Kidney epithelial cell (primary cell): ENCODE measurements at regions not wholly inside any gene's neighbourhood (a gene's known extent, or its start where the extent isn't known, plus 50 kb on each side); places are given as distances from the start of the nearest gene placed in this dataset.

Experiments
- DNase-seq: peaks from one replicate; pipeline ENCODE4 v3.0.0-alpha.2; 2010; ENCODE audit warnings: low read depth
- H3K27me3 ChIP-seq: 2 replicates; pipeline ENCODE4 v1.6.0; 2011; ENCODE audit warnings: low read length; ENCODE audit not compliant: control insufficient read depth, insufficient read depth
- H3K36me3 ChIP-seq: 2 replicates; pipeline ENCODE4 v1.5.1; 2011; ENCODE audit warnings: low read length; ENCODE audit not compliant: control insufficient read depth, insufficient read depth
- H3K4me3 ChIP-seq: 2 replicates; pipeline ENCODE4 v1.5.1; 2011; ENCODE audit warnings: low read depth, mild to moderate bottlenecking, control low read depth, low read length
- TF ChIP-seq, protein P1 (sequence below): IDR thresholded peaks from 2 replicates; pipeline ENCODE4 v1.5.1; 2011; ENCODE audit warnings: mild to moderate bottlenecking, moderate library complexity, low read length, control low read depth, inconsistent platforms; ENCODE audit not compliant: insufficient read depth, poor library complexity, severe bottlenecking

DNA sequence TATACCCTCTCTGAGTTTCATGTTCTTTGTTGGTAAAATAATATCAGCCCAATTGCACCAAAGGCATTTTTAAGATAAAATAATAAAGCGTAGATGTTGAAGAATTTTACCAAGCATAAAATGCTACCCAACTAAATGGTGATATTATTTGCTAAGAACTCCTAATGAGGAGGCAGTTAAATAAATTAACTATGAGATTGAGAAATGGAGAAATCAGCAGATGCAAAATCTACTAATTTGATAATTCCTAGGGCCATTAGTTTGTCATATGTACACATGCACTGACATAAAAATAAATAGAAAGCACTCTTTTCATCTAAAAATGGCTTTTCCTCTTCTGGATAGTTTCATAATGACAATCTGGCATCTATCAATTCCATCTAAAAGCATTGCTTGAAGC lies 681.5 kb upstream of the FAM98A start:
- no peak for DNase-seq
- no peak overlapping the region for H3K4me3 ChIP-seq
- TF ChIP-seq, protein P1, sequence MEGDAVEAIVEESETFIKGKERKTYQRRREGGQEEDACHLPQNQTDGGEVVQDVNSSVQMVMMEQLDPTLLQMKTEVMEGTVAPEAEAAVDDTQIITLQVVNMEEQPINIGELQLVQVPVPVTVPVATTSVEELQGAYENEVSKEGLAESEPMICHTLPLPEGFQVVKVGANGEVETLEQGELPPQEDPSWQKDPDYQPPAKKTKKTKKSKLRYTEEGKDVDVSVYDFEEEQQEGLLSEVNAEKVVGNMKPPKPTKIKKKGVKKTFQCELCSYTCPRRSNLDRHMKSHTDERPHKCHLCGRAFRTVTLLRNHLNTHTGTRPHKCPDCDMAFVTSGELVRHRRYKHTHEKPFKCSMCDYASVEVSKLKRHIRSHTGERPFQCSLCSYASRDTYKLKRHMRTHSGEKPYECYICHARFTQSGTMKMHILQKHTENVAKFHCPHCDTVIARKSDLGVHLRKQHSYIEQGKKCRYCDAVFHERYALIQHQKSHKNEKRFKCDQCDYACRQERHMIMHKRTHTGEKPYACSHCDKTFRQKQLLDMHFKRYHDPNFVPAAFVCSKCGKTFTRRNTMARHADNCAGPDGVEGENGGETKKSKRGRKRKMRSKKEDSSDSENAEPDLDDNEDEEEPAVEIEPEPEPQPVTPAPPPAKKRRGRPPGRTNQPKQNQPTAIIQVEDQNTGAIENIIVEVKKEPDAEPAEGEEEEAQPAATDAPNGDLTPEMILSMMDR, result no peak
- no peaks in the 10 kb centered on the region for H3K27me3 ChIP-seq
- H3K36me3 ChIP-seq, result no peaks in the 10 kb centered on the region

DNA sequence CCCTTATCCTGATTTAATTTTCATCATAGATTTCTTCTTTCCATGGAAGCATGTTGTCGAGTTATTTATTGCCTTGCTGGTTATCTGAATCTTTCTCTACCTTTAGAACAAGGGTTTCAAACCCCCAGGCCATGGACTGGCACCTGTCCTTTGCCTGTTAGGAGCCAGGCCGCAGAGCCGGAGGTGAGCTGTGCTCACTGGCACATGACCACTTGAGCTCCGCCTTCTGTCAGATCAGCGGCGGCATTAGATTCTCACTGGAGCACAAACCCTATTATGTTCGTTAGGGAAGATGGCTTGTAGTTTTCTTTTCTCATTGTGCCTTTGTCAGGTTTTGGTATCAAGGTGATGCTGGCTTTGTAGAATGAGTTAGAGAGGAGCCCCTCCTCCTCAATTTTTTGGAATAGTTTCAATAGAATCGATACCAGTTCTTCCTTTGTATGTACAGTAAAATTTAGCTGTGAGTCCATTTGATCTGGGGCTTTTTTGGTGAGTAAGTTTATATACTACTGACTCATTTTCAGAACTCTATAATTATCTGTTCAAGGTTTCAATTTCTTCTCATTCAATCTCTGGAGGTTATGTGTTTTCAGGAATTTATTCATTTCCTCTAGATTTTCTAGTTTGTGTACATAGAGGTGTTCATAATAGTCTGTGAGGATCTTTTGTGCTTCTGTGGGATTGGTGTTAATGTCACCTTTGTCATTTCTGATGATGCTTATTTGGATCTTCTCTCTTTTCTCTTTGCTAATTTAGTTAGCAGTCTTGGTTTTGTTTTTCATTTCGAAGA lies 668.0 kb upstream of the FAM98A start:
- Histone ChIP-seq H3K27me3 (no peaks in the 10 kb centered on the region), H3K4me3 (no peak overlapping the region), H3K36me3 (no peaks in the 10 kb centered on the region)
- TF ChIP-seq, protein P1, result no peak
- no peak for DNase-seq

DNA sequence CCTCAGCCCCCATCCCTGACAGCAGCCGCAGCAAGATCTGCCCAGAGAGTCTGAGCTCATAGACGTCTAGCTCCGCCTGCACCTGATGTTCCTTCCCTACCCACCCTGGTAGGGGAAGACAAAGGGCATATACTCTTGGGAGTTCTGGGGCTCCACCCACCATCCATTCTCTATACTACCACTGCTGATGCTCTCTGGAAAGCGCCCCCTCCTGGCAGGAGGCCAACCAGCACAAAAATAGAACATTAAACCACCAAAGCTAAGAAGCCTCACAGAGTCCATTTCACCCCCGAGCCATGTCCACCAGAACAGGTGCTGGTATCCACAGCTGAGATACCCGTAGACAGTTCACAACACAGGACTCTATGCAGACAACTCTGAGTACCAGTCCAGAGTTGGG lies 662.6 kb upstream of the FAM98A start:
- no peaks in the 10 kb centered on the region for H3K36me3 ChIP-seq
- TF ChIP-seq, protein P1, result no peak
- H3K4me3 ChIP-seq, result no peak overlapping the region
- H3K27me3 ChIP-seq, result no peaks in the 10 kb centered on the region
- DNase-seq, result no peak

DNA sequence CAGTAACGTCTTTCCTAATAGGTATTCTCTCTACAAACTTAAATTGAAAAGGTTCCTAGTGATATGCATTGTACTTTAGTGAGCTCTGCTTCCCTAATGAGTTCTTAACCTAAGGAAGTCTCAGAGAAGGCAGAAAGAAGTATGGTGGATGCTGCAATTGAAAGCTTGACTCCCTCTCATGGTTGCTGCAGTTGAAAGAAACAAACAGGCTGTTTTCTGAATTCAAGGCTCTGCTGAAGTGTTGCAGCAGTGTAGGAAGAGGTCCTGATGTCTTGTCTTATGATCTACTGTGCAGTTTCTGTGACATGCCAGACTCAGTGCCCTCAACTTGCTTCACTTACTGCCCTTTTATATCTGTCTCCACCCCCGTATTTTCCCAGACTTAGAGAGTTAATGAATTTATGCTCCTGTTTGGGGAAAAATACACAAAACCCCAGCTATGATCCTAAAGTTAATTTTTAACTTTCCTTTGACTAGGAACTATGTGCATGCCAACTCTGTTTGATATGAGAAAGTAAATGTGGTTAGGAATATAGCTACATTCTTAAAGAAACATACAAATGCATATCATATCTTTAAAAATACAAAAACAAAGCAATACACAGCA lies 655.3 kb upstream of the FAM98A start:
- TF ChIP-seq, protein P1, result no peak
- H3K27me3 ChIP-seq, result no peaks in the 10 kb centered on the region
- no peak overlapping the region for H3K4me3 ChIP-seq
- DNase-seq, result peak; percentile 25
- H3K36me3 ChIP-seq, result no peaks in the 10 kb centered on the region

DNA sequence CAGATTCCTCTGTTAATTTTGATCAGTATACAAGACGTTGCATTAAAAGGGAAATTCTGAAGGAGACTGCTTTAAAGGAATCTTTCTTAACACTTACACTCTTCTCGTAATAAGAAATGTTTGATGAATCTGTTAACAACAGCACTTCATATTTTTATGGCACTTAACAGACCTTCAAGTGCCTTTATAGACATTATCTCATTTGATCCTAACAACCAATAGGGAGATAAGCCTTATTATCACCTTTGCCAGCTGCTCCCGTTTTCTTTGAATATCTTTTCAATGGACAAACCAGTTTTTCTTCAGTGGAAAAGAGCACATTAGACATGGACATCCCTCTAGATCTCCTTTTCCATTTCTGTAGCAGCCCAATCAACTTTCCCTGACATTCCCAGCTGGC lies 653.0 kb upstream of the FAM98A start:
- DNase-seq, result no peak
- Histone ChIP-seq H3K27me3 (no peaks in the 10 kb centered on the region), H3K4me3 (no peak overlapping the region), H3K36me3 (no peaks in the 10 kb centered on the region)
- TF ChIP-seq, protein P1, result no peak
